SK-N-SH (cell line): ENCODE measurements at regions not wholly inside any gene's neighbourhood (a gene's known extent, or its start where the extent isn't known, plus 50 kb on each side); places are given as distances from the start of the nearest gene placed in this dataset.

Experiments
- CTCF ChIA-PET: fragments of 300-600, 350-600 bp; formaldehyde crosslinking; extraction: SDS; loops from one replicate; lab custom pipeline; 2021; lab: Yijun Ruan, JAX
- POLR2A ChIA-PET: fragments of 350-600 bp; sonication (Branson Sonifier 250); formaldehyde crosslinking; extraction: SDS; loops from one replicate; lab custom pipeline; 2020; ENCODE audit warnings: antibody characterized with exemption, inconsistent platforms; lab: Yijun Ruan, JAX
- DNase-seq: peaks from one replicate; pipeline ENCODE4 v3.0.0; 2012
- H2AFZ ChIP-seq: fragments of 200-600 bp; sonication (generic); 2 replicates; pipeline ENCODE4 v1.8.1; 2016; ENCODE audit warnings: antibody characterized with exemption, mild to moderate bottlenecking, low read depth
- H3F3A ChIP-seq: fragments of 200-600 bp; sonication (generic); replicated peaks from 2 replicates; pipeline ENCODE3; 2016; ENCODE audit warnings: antibody characterized with exemption, mild to moderate bottlenecking; ENCODE audit not compliant: insufficient read depth
- H3K27ac ChIP-seq, 2 experiments: fragments of 200-500 bp in 1 of 2; fragments of 200-600 bp in 1 of 2; sonication (Bioruptor generic) in 1 of 2; sonication (generic), shearing (Covaris generic) in 1 of 2; 2 replicates each; pipeline versions ENCODE4 v1.5.1 to v1.6.1; 2014 to 2016; ENCODE audit warnings: low read depth in 2 of 2, inconsistent platforms in 1 of 2, low read length in 1 of 2, mild to moderate bottlenecking in 1 of 2, mixed read lengths in 1 of 2
- H3K27me3 ChIP-seq: fragments of 200-600 bp; sonication (generic), shearing (Covaris generic); 2 replicates; pipeline ENCODE4 v1.6.1; 2016; ENCODE audit warnings: mixed run types; ENCODE audit not compliant: insufficient read depth
- H3K36me3 ChIP-seq, 2 experiments: fragments of 200-500 bp in 1 of 2; fragments of 200-600 bp in 1 of 2; sonication (Bioruptor generic) in 1 of 2; sonication (generic) in 1 of 2; replicated peaks in 1 of 2; 2 replicates each; pipeline versions ENCODE3 to v1.5.1; 2014 to 2016; ENCODE audit warnings: low read length in 1 of 2, mild to moderate bottlenecking in 1 of 2; ENCODE audit not compliant: insufficient read depth in 2 of 2, control insufficient read depth in 1 of 2
- H3K4me1 ChIP-seq, 2 experiments: fragments of 200-500 bp in 1 of 2; fragments of 200-600 bp in 1 of 2; sonication (Bioruptor generic) in 1 of 2; sonication (generic), shearing (Covaris generic) in 1 of 2; 2 replicates each; pipeline versions ENCODE4 v1.5.1 to v1.6.1; 2014 to 2016; ENCODE audit warnings: low read depth in 1 of 2, low read length in 1 of 2, mixed run types in 1 of 2; ENCODE audit not compliant: insufficient read depth in 2 of 2, control insufficient read depth in 1 of 2
- H3K4me2 ChIP-seq: fragments of 200-600 bp; sonication (generic), shearing (Covaris generic); 2 replicates; pipeline ENCODE4 v1.6.1; 2017; ENCODE audit warnings: mixed run types
- H3K4me3 ChIP-seq, 2 experiments: fragments of 200-500 bp in 1 of 2; fragments of 200-600 bp in 1 of 2; sonication (Bioruptor generic) in 1 of 2; sonication (generic), shearing (Covaris generic) in 1 of 2; 2 replicates each; pipeline versions ENCODE4 v1.5.1 to v1.8.1; 2014 to 2016; ENCODE audit warnings: low read depth in 2 of 2, inconsistent platforms in 1 of 2, low read length in 1 of 2, mild to moderate bottlenecking in 1 of 2, mixed read lengths in 1 of 2, moderate library complexity in 1 of 2
- H3K79me2 ChIP-seq: fragments of 200-600 bp; sonication (generic); 2 replicates; pipeline ENCODE4 v1.8.1; 2017; ENCODE audit warnings: mild to moderate bottlenecking; ENCODE audit not compliant: insufficient read depth
- H3K9ac ChIP-seq: fragments of 200-600 bp; sonication (generic); 2 replicates; pipeline ENCODE4 v1.6.1; 2017; ENCODE audit warnings: mixed run types
- H3K9me2 ChIP-seq: fragments of 200-600 bp; sonication (generic); 2 replicates; pipeline ENCODE4 v1.6.1; 2017; ENCODE audit warnings: mixed run types
- H3K9me3 ChIP-seq: fragments of 200-600 bp; sonication (generic); 2 replicates; pipeline ENCODE4 v1.6.1; 2017; ENCODE audit warnings: mixed run types, mild to moderate bottlenecking, moderate library complexity
- H4K20me1 ChIP-seq: fragments of 200-600 bp; sonication (generic); 2 replicates; pipeline ENCODE4 v1.6.1; 2017; ENCODE audit warnings: mild to moderate bottlenecking, mixed run types; ENCODE audit not compliant: insufficient read depth
- CHD2 ChIP-seq: fragments of 150-350 bp; IDR thresholded peaks from 2 replicates; pipeline ENCODE4 v1.6.1; 2018; ENCODE audit warnings: low read length; ENCODE audit not compliant: partially characterized antibody
- FOSL2 ChIP-seq: IDR thresholded peaks from 2 replicates; pipeline ENCODE4 v1.4.0; 2012; ENCODE audit warnings: low read depth, mild to moderate bottlenecking, moderate library complexity, borderline replicate concordance
- FOXJ3 ChIP-seq: sonication (generic); formaldehyde crosslinking; IDR thresholded peaks from 2 replicates; pipeline ENCODE4 v1.5.1; 2020; ENCODE audit warnings: mild to moderate bottlenecking, missing genetic modification reagents
- FOXM1 ChIP-seq: IDR thresholded peaks from 2 replicates; pipeline ENCODE4 v1.4.0; 2012; ENCODE audit warnings: low read depth, mild to moderate bottlenecking
- GABPA ChIP-seq: IDR thresholded peaks from 2 replicates; pipeline ENCODE4 v1.4.0; 2012; ENCODE audit warnings: low read depth, mild to moderate bottlenecking
- MEF2A ChIP-seq: IDR thresholded peaks from 2 replicates; pipeline ENCODE4 v1.4.0; 2012; ENCODE audit warnings: low read depth, borderline replicate concordance
- POLR2AphosphoS5 ChIP-seq: IDR thresholded peaks from 2 replicates; pipeline ENCODE4 v1.6.1; 2012; ENCODE audit warnings: low read depth, low read length
- RAD21 ChIP-seq: IDR thresholded peaks from 2 replicates; pipeline ENCODE4 v1.6.1; 2012; ENCODE audit warnings: mild to moderate bottlenecking, low read length
- RCOR1 ChIP-seq: fragments of 150-350 bp; IDR thresholded peaks from 2 replicates; pipeline ENCODE4 v1.6.1; 2017; ENCODE audit warnings: antibody characterized with exemption, low read length
- RXRA ChIP-seq: IDR thresholded peaks from 2 replicates; pipeline ENCODE4 v1.4.0; 2012; ENCODE audit warnings: low read depth, mild to moderate bottlenecking, borderline replicate concordance
- SMC3 ChIP-seq: IDR thresholded peaks from 2 replicates; pipeline ENCODE4 v1.6.1; 2012; ENCODE audit warnings: low read depth, low read length, improper control_type of control experiment
- TAF1 ChIP-seq: IDR thresholded peaks from 2 replicates; pipeline ENCODE4 v1.6.1; 2012; ENCODE audit warnings: low read depth, mild to moderate bottlenecking, low read length, moderate library complexity, borderline replicate concordance
- TCF12 ChIP-seq: IDR thresholded peaks from 2 replicates; pipeline ENCODE4 v1.4.0; 2012
- TF ChIP-seq, protein P1 (sequence below): IDR thresholded peaks from 2 replicates; pipeline ENCODE4; 2012
- TF ChIP-seq, protein P2 (sequence below): fragments of 150-350 bp; IDR thresholded peaks from 2 replicates; pipeline ENCODE4 v1.6.1; 2017; ENCODE audit warnings: antibody characterized with exemption, low read length, low read depth, borderline replicate concordance

DNA sequence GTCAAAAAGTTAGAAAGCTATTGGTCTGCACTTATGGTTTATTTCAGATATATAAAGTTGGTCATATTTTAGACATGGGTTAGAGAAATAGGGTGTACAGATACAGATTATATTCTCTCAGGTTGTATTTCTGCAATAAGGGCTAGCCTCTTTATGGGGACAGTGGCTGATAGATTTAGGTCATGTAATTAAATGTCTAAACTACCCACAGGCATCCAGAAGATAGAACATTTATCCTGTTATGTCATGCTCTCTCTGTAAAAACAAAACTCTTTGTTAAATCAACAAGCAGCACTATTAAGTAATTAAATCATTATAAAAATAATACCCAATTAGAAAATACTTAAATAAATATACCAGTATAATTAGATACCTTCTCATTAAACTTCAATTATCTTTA lies 612.6 kb upstream of the CITED2 start:
- H3K9me2 ChIP-seq, result no peaks in the 10 kb centered on the region
- no peak for DNase-seq
- H3K9ac ChIP-seq, result no peak overlapping the region

DNA sequence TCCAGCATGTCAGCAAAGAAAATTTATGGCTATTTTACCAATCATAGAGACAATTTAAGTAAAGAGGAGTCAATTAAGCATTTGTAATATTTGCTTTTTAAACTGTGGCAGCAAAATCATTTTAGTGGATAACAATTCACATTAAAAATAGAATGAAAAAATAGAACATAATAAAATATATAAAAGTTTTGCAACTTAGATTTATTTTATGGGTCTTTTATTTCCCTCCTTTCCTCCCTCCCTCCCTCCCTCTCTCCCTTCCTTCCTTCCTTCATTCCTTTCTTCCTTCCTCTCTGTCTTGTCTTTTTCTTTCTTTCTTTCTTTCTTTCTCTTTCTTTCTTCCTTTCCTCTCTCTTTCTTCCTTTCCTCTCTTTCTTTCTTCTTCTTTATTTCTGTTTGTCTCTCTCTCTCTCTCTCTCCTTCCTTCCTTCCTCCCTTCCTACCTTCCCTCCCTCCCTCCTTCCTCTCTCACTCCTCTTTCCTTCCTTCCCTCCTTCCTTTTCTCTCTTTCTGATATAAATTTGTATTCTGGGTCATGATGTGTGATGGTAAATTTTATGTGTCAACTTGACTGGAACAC lies 610.9 kb upstream of the CITED2 start:
- Histone ChIP-seq H2AFZ (no peak overlapping the region; the same call in 1 of the 2 replicates), H3K9me2 (no peaks in the 10 kb centered on the region), H3K36me3 (no peaks in the 10 kb centered on the region), H3K4me1 (peaks cover 15 to 31% of the 10 kb centered on the region in 2 experiments), H3K27ac (no peak overlapping the region), H3K9me3 (no peaks in the 10 kb centered on the region), H3K9ac (no peak overlapping the region), H4K20me1 (no peaks in the 10 kb centered on the region), H3K79me2 (no peaks in the 10 kb centered on the region), H3K27me3 (no peaks in the 10 kb centered on the region), H3K4me2 (no peak overlapping the region), H3K4me3 (no peak overlapping the region), H3F3A (peaks cover 17% of the 10 kb centered on the region)
- DNase-seq, result no peak
- ChIA-PET POLR2A (no interaction called here), CTCF (no interaction called here)
- TF ChIP-seq RAD21, result no peak
- TF ChIP-seq, protein P1, sequence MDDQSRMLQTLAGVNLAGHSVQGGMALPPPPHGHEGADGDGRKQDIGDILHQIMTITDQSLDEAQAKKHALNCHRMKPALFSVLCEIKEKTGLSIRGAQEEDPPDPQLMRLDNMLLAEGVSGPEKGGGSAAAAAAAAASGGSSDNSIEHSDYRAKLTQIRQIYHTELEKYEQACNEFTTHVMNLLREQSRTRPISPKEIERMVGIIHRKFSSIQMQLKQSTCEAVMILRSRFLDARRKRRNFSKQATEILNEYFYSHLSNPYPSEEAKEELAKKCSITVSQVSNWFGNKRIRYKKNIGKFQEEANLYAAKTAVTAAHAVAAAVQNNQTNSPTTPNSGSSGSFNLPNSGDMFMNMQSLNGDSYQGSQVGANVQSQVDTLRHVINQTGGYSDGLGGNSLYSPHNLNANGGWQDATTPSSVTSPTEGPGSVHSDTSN, result no peak
- TF ChIP-seq FOXJ3 (CRISPR knock-in tag), result no peak
- TF ChIP-seq, protein P2, sequence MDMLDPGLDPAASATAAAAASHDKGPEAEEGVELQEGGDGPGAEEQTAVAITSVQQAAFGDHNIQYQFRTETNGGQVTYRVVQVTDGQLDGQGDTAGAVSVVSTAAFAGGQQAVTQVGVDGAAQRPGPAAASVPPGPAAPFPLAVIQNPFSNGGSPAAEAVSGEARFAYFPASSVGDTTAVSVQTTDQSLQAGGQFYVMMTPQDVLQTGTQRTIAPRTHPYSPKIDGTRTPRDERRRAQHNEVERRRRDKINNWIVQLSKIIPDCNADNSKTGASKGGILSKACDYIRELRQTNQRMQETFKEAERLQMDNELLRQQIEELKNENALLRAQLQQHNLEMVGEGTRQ, result no peak
- no peak for TF ChIP-seq MEF2A
- no peak for TF ChIP-seq RXRA
- no peak for TF ChIP-seq TAF1
- TF ChIP-seq GABPA, result no peak
- no peak for TF ChIP-seq POLR2AphosphoS5
- no peak for TF ChIP-seq RCOR1
- TF ChIP-seq FOXM1, result no peak
- no peak for TF ChIP-seq SMC3
- TF ChIP-seq CHD2, result no peak
- TF ChIP-seq TCF12, result no peak

More for the DNA sequence above, 612.6 kb upstream of the CITED2 start:
- H3K79me2 ChIP-seq, result no peaks in the 10 kb centered on the region
- H3K4me1 ChIP-seq, result peaks cover 12 to 19% of the 10 kb centered on the region in 2 experiments
- H3K27me3 ChIP-seq, result no peaks in the 10 kb centered on the region
- H3K4me2 ChIP-seq, result no peak overlapping the region
- peaks cover 13% of the 10 kb centered on the region for H3F3A ChIP-seq
- POLR2A ChIA-PET, result no interaction called here
- no peak overlapping the region for H3K4me3 ChIP-seq
- no peaks in the 10 kb centered on the region for H3K36me3 ChIP-seq
- CTCF ChIA-PET, result no interaction called here
- H3K9me3 ChIP-seq, result no peaks in the 10 kb centered on the region
- H4K20me1 ChIP-seq, result no peaks in the 10 kb centered on the region
- no peak for TF ChIP-seq FOSL2
- H3K27ac ChIP-seq, result no peak overlapping the region
- H2AFZ ChIP-seq, result no peak overlapping the region
